GM13976 (cell line): ENCODE measurements at regions not wholly inside any gene's neighbourhood (a gene's known extent, or its start where the extent isn't known, plus 50 kb on each side); places are given as distances from the start of the nearest gene placed in this dataset.

Experiments used
- DNase-seq: peaks from one replicate; pipeline ENCODE4 v3.0.0; 2012; ENCODE audit warnings: low spot score
- in situ Hi-C: fragments of 300-500 bp; cut with MboI; formaldehyde crosslinking; loops from one replicate; pipeline ENCODE4 v1.12.0; 2022; ENCODE audit warnings: low sequenced_read_pairs, mixed read lengths, inconsistent platforms; ENCODE audit not compliant: unreplicated experiment
- TF ChIP-seq, protein P1 (sequence below): IDR thresholded peaks from 2 replicates; pipeline ENCODE4 v1.5.1; 2012; ENCODE audit warnings: borderline replicate concordance, mild to moderate bottlenecking; ENCODE audit not compliant: insufficient read depth; ENCODE audit errors: extremely low read depth, missing control alignments, control extremely low read depth

DNA sequence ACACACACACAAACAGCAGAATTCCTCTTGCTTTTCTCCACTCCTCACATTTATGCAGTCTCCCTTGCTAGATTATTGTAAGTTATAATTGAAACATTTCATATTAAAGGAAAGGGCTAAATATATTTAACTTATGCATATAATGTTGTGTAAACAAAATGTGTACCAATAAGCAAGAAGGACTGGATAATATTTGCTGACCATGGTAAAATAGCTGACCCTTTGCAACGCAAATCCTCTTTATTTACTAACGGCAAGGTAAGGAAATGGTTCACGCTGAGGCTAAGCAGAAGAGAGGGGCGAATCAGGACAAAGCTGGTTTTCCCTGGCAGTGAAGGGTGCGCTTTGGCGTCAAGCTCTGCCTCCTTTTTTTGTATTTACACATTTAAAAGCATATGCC, 154.2 kb upstream of the IRX4 start:
- TF ChIP-seq, protein P1, sequence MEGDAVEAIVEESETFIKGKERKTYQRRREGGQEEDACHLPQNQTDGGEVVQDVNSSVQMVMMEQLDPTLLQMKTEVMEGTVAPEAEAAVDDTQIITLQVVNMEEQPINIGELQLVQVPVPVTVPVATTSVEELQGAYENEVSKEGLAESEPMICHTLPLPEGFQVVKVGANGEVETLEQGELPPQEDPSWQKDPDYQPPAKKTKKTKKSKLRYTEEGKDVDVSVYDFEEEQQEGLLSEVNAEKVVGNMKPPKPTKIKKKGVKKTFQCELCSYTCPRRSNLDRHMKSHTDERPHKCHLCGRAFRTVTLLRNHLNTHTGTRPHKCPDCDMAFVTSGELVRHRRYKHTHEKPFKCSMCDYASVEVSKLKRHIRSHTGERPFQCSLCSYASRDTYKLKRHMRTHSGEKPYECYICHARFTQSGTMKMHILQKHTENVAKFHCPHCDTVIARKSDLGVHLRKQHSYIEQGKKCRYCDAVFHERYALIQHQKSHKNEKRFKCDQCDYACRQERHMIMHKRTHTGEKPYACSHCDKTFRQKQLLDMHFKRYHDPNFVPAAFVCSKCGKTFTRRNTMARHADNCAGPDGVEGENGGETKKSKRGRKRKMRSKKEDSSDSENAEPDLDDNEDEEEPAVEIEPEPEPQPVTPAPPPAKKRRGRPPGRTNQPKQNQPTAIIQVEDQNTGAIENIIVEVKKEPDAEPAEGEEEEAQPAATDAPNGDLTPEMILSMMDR: no peak
- in situ Hi-C loops: no loop called here
- DNase-seq: no peak

GRCh38 chr5:2032432-2032831, 149.7 kb upstream of the IRX4 start:
- TF ChIP-seq, protein P1: no peak
- in situ Hi-C loops: no loop called here
- DNase-seq: no peak

- TF ChIP-seq, protein P1: no peak
- DNase-seq: no peak
- in situ Hi-C loops: no loop called here
Observed at GRCh38 chr5:2031581-2031980, 148.9 kb upstream of the IRX4 start.

GRCh38 chr5:2030131-2030530, 147.4 kb upstream of the IRX4 start:
- DNase-seq: no peak
- TF ChIP-seq, protein P1: no peak
- in situ Hi-C loops: no loop called here

- no peak for DNase-seq
- in situ Hi-C loops: no loop called here
- TF ChIP-seq, protein P1: no peak
Observed at GRCh38 chr5:2029206-2029605, 146.5 kb upstream of the IRX4 start.

GRCh38 chr5:2027790-2028189, 145.1 kb upstream of the IRX4 start:
- no peak for DNase-seq
- TF ChIP-seq, protein P1: no peak
- in situ Hi-C loops: no loop called here
